Thoracic aorta (tissue), 2 donors: ENCODE measurements at regions not wholly inside any gene's neighbourhood (a gene's known extent, or its start where the extent isn't known, plus 50 kb on each side); places are given as distances from the start of the nearest gene placed in this dataset.

Experiments used
- ATAC-seq: fragments of 150-250 bp; one replicate; pipeline ENCODE4 v1.8.0; 2017; ENCODE audit warnings: low read depth; ENCODE audit not compliant: insufficient number of reproducible peaks, low FRiP score
- DNase-seq: peaks from one replicate; pipeline ENCODE4 v3.0.0-alpha.2; 2020; ENCODE audit warnings: low spot score
- H3K27ac ChIP-seq, 2 donors: fragments of 200-600 bp; sonication (generic); 1 replicate in 1 of 2; 2 replicates in 1 of 2; pipeline ENCODE4 v1.5.1; 2016; ENCODE audit warnings: mild to moderate bottlenecking in 2 of 2, moderate library complexity in 2 of 2
- H3K27me3 ChIP-seq: fragments of 200-600 bp; sonication (generic); replicated peaks from 2 replicates; pipeline ENCODE4 v1.6.0; 2016; ENCODE audit warnings: mild to moderate bottlenecking; ENCODE audit not compliant: insufficient read depth
- H3K36me3 ChIP-seq: fragments of 200-600 bp; sonication (generic); one replicate; pipeline ENCODE4 v1.5.1; 2016
- H3K4me1 ChIP-seq, 2 donors: fragments of 200-600 bp; sonication (generic); 1 replicate in 1 of 2; 2 replicates in 1 of 2; pipeline versions ENCODE4 v1.5.1 to v1.6.0; 2016; ENCODE audit warnings: low read depth in 2 of 2, mild to moderate bottlenecking in 1 of 2; ENCODE audit not compliant: control insufficient read depth in 1 of 2
- H3K4me3 ChIP-seq: fragments of 200-600 bp; sonication (generic); 2 replicates; pipeline ENCODE4 v1.5.1; 2016; ENCODE audit warnings: mild to moderate bottlenecking
- H3K9me3 ChIP-seq: fragments of 200-600 bp; sonication (generic); 2 replicates; pipeline ENCODE4 v1.5.1; 2016
- CTCF ChIP-seq: fragments of 200-600 bp; sonication (generic); IDR thresholded peaks from one replicate; pipeline ENCODE4 v1.5.1; 2019; ENCODE audit warnings: antibody characterized with exemption

DNA sequence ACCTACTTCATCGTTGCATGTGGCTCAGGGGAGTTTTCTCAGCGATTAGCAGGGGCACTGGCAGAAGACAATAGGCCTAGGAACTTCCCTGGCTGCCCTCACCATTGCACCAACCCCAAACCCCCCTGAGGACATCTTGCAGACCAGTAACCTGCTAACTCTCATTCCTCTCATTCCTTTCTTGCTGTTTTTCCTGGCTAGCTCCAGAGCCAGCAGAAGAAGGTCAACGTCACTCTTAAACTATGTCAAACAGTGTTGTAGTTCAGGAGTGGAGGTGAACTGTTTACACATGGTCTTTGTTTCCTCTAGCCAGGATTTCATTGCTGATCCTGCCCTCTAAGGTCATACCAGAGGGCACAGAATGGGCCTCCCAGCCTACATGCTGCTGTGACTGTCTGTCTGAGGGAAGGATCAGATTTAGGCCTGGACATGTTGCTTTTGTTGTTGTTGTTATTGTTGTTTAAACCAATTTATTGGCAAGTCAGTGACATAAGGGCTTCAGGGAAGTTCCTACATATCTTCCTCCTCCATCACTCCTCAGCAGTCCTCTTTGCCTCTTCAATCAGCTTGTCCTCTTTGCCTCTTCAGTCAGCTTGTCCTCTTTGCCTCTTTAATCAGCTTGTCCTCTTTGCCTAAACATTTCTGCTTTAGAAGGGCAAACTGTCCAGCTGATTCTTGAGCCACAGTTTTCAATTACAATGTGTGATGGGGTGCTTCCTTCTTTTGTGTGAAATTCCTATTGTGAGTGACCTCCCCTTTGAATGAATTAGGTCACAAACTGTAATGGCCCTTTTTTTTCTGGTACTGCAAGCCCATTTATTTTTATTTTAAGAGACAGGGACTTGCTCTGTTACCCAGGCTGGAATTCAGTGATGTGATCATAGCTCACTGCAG lies 471.9 kb upstream of the TNP1 start:
- H3K36me3 ChIP-seq, result no peaks in the 10 kb centered on the region
- TF ChIP-seq CTCF, result no peak

DNA sequence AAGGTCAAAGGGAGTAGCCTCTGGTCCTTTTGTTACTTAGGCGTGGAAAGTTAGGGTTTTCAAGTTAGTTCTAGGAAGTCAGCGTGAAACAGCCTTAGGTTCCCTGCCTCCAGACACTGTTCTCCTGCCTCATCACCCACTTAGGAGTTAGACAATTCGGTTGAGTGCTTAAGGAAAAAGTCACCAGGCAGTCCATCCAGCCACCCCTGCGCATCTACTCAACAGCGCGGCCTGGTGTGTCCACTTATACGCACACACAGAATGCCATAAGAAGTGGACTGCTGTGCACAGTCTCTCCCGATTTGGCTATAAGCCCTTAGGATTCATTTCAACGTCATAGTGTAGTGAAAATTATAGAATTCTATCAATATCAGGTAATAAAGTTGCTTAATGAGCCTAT lies 470.8 kb upstream of the TNP1 start:
- Histone ChIP-seq H3K36me3 (no peaks in the 10 kb centered on the region), H3K4me3 (no peak overlapping the region), H3K9me3 (no peaks in the 10 kb centered on the region), H3K27ac (no peak overlapping the region), H3K27me3 (no peaks in the 10 kb centered on the region), H3K4me1 (peaks cover 10 to 46% of the 10 kb centered on the region in 2 donors)
- DNase-seq (no peak), ATAC-seq (no peak)
- TF ChIP-seq CTCF, result no peak

More for the DNA sequence above, 471.9 kb upstream of the TNP1 start:
- no peak for ATAC-seq
- Histone ChIP-seq H3K9me3 (no peaks in the 10 kb centered on the region), H3K4me3 (no peak overlapping the region), H3K4me1 (peaks cover 10 to 46% of the 10 kb centered on the region in 2 donors), H3K27me3 (no peaks in the 10 kb centered on the region), H3K27ac (peak overlapping the region; percentile 18 to 46)
- no peak for DNase-seq

GRCh38 chr2:217329023-217329431 lies 469.2 kb upstream of the TNP1 start:
- H3K27me3 ChIP-seq, result no peaks in the 10 kb centered on the region
- H3K27ac ChIP-seq, result no peak overlapping the region
- DNase-seq, result no peak
- H3K36me3 ChIP-seq, result no peaks in the 10 kb centered on the region
- H3K4me1 ChIP-seq, result peaks cover 10 to 46% of the 10 kb centered on the region in 2 donors
- H3K4me3 ChIP-seq, result no peak overlapping the region
- no peak for TF ChIP-seq CTCF
- peaks cover 3% of the 10 kb centered on the region for H3K9me3 ChIP-seq
- no peak for ATAC-seq

DNA sequence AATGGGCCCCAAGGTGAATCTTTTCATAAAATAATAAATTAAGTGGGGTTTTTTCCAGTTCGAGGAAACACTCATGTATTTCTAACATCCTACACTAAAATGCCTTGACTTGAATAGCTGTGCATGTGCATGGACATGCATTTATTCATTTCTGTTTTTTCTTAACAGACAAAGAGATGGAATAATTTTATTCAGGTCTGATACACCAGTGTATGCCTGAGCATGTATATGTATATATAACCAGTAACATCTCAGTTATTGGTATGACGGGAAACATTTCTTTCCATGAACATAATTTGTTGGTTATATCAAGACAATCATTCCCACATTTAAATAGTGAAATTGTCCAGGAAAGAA lies 468.7 kb upstream of the TNP1 start:
- Histone ChIP-seq H3K27me3 (no peaks in the 10 kb centered on the region), H3K36me3 (no peaks in the 10 kb centered on the region), H3K27ac (no peak overlapping the region), H3K4me1 (peaks cover 8 to 43% of the 10 kb centered on the region in 2 donors), H3K9me3 (peaks cover 4% of the 10 kb centered on the region), H3K4me3 (no peak overlapping the region)
- no peak for DNase-seq
- ATAC-seq, result no peak
- TF ChIP-seq CTCF, result no peak

GRCh38 chr2:217327953-217328621 lies 468.2 kb upstream of the TNP1 start:
- Histone ChIP-seq H3K4me3 (no peak overlapping the region), H3K36me3 (no peaks in the 10 kb centered on the region), H3K27me3 (no peaks in the 10 kb centered on the region), H3K4me1 (peaks cover 7 to 38% of the 10 kb centered on the region in 2 donors), H3K9me3 (peaks cover 4% of the 10 kb centered on the region), H3K27ac (no peak overlapping the region)
- ATAC-seq, result no peak
- no peak for TF ChIP-seq CTCF
- DNase-seq, result no peak
